Prostate gland (tissue), 2 donors: ENCODE measurements at regions not wholly inside any gene's neighbourhood (a gene's known extent, or its start where the extent isn't known, plus 50 kb on each side); places are given as distances from the start of the nearest gene placed in this dataset.

ENCODE experiments used
- POLR2AphosphoS5 ChIP-seq: sonication (generic); formaldehyde crosslinking; IDR thresholded peaks from one replicate; pipeline ENCODE4 v1.6.1; 2017; ENCODE audit warnings: antibody characterized with exemption
- TF ChIP-seq, protein P1 (sequence below), 4 experiments: fragments of 200-600 bp in 2 of 4; fragments of 450-650 bp in 2 of 4; sonication (generic) in 2 of 4; IDR thresholded peaks; 1 replicate in 3 of 4; 2 replicates in 1 of 4; pipeline ENCODE4 v1.5.1; 2016 to 2019; ENCODE audit warnings: antibody characterized with exemption in 4 of 4, mild to moderate bottlenecking in 2 of 4, moderate library complexity in 2 of 4

DNA sequence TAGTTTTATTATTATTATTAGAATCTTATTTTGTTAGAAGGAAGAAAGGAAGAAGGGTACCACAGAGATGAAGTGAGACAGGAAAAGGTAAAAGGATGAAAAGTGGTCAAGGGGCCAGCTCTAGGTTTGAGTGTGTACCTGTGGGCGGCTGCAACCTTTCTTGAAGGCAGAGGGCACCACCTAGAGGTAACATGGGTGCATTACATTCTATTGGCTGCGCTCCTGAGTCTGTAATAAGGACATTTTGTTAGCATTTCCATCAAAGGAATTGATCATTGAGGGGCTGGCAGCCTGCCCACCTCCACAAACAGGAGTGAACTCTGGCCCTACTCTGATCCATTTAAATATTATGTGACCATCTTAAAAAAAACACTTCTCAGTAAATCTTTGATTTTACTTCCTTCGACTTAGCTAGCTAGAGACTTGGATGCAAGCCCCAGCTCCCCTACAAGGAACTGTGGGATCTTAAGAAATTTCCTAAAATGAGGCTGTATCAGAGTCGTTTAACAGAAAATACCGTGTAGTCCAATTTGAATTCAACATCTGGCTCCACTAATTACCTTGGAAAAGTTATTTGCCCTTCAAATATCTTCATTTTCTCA, 610.4 kb downstream of the IPMK start:
- TF ChIP-seq, protein P1, sequence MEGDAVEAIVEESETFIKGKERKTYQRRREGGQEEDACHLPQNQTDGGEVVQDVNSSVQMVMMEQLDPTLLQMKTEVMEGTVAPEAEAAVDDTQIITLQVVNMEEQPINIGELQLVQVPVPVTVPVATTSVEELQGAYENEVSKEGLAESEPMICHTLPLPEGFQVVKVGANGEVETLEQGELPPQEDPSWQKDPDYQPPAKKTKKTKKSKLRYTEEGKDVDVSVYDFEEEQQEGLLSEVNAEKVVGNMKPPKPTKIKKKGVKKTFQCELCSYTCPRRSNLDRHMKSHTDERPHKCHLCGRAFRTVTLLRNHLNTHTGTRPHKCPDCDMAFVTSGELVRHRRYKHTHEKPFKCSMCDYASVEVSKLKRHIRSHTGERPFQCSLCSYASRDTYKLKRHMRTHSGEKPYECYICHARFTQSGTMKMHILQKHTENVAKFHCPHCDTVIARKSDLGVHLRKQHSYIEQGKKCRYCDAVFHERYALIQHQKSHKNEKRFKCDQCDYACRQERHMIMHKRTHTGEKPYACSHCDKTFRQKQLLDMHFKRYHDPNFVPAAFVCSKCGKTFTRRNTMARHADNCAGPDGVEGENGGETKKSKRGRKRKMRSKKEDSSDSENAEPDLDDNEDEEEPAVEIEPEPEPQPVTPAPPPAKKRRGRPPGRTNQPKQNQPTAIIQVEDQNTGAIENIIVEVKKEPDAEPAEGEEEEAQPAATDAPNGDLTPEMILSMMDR (IDR thresholded peaks at IDR 0.05), result peak in 3 of 4 experiments; percentile 38 to 48 (median 43)
- TF ChIP-seq POLR2AphosphoS5, result no peak
